K562 (cell line): ENCODE measurements at regions not wholly inside any gene's neighbourhood (a gene's known extent, or its start where the extent isn't known, plus 50 kb on each side); places are given as distances from the start of the nearest gene placed in this dataset.
"Not testable (repeated sequence)": the region's sequence is repeated elsewhere in the genome, so short reads cannot be mapped to it uniquely, and the experiment has no call there.

Source experiments
- ATAC-seq: fragments of 200-7000 bp; cut with Tn5 transposase; 3 replicates; pipeline ENCODE4 v1.9.1; 2020; ENCODE audit warnings: moderate library complexity
- BruUV-seq: library from RNA; stranded (reverse); fragments of 400-500 nt; replicated peaks from 2 replicates; lab custom pipeline; 2021; lab: Mats Ljungman, UMichigan
- CTCF ChIA-PET: fragments of 300-600 bp; formaldehyde crosslinking; extraction: SDS; loops from one replicate; lab custom pipeline; 2021; ENCODE audit warnings: low intra/inter-chr PET ratio; lab: Yijun Ruan, JAX
- POLR2A ChIA-PET: fragments of 300-600, 350-650 bp; sonication (Branson Sonifier 250); formaldehyde crosslinking; extraction: SDS; loops from one replicate; lab custom pipeline; 2021; ENCODE audit warnings: antibody characterized with exemption, inconsistent platforms; lab: Yijun Ruan, JAX
- DNase-seq, 4 experiments: peaks; one replicate each; pipeline versions ENCODE4 v3.0.0 to v3.0.0-alpha.2; 2011 to 2018; ENCODE audit warnings: low spot score in 3 of 4, mixed read lengths in 3 of 4; ENCODE audit errors: extremely low read depth in 1 of 4
- FAIRE-seq: peaks from 2 replicates; lab custom pipeline; 2011; peaks lifted over from hg19 to GRCh38; lab: Jason Lieb, UNC
- H2AFZ ChIP-seq: 2 replicates; pipeline ENCODE4 v1.6.0; 2011; ENCODE audit warnings: low read depth, low read length, control low read depth, inconsistent platforms
- H3K27ac ChIP-seq: fragments of 200-600 bp; 3 replicates; pipeline ENCODE4 v1.8.0; 2011; ENCODE audit warnings: low read depth, mild to moderate bottlenecking, control low read depth, inconsistent platforms, low read length, moderate library complexity, mixed read lengths; ENCODE audit errors: extremely low read depth
- H3K27me3 ChIP-seq, 2 experiments: fragments of 300-600 bp in 1 of 2; 2 replicates in 1 of 2; 3 replicates in 1 of 2; pipeline versions ENCODE4 v1.6.0 to v1.8.0; 2011; ENCODE audit warnings: inconsistent platforms in 2 of 2, low read length in 2 of 2, mild to moderate bottlenecking in 1 of 2, mixed read lengths in 1 of 2, moderate library complexity in 1 of 2; ENCODE audit not compliant: control insufficient read depth in 2 of 2, insufficient read depth in 2 of 2
- H3K36me3 ChIP-seq: fragments of 300-600 bp; 3 replicates; pipeline ENCODE4 v1.8.0; 2011; ENCODE audit warnings: mild to moderate bottlenecking, low read length, inconsistent platforms; ENCODE audit not compliant: control insufficient read depth, insufficient read depth
- H3K4me1 ChIP-seq, 2 experiments: fragments of 200-600 bp in 1 of 2; replicated peaks in 1 of 2; 2 replicates in 1 of 2; 3 replicates in 1 of 2; pipeline versions ENCODE4 v1.5.1 to v1.8.0; 2011; ENCODE audit warnings: inconsistent platforms in 2 of 2, low read length in 2 of 2, mild to moderate bottlenecking in 1 of 2, mixed read lengths in 1 of 2, moderate library complexity in 1 of 2; ENCODE audit not compliant: control insufficient read depth in 2 of 2, insufficient read depth in 2 of 2
- H3K4me2 ChIP-seq: 2 replicates; pipeline ENCODE4 v1.6.1; 2011; ENCODE audit warnings: low read length, control low read depth, inconsistent platforms, mixed read lengths; ENCODE audit not compliant: insufficient read depth
- H3K4me3 ChIP-seq: fragments of 200-600 bp; sonication (generic), shearing (Covaris generic); 2 replicates; pipeline ENCODE4 v1.5.1; 2016; ENCODE audit warnings: control low read depth, inconsistent platforms
- H3K79me2 ChIP-seq: fragments of 200-600 bp; 3 replicates; pipeline ENCODE4 v1.8.0; 2011; ENCODE audit warnings: low read length, inconsistent platforms; ENCODE audit not compliant: control insufficient read depth, insufficient read depth
- H3K9ac ChIP-seq, 2 experiments: 2 replicates each; pipeline versions ENCODE4 v1.6.0 to v1.6.1; 2011; ENCODE audit warnings: low read depth in 2 of 2, low read length in 2 of 2, control low read depth in 1 of 2, inconsistent platforms in 1 of 2, mild to moderate bottlenecking in 1 of 2, mixed read lengths in 1 of 2; ENCODE audit not compliant: insufficient read depth in 1 of 2
- H3K9me1 ChIP-seq: one replicate; pipeline ENCODE4 v1.6.0; 2011; ENCODE audit warnings: inconsistent platforms, mild to moderate bottlenecking, low read length, moderate library complexity; ENCODE audit not compliant: control insufficient read depth, insufficient read depth
- H3K9me3 ChIP-seq: replicated peaks from 2 replicates; pipeline ENCODE4 v1.5.1; 2011; ENCODE audit warnings: low read depth, low read length, inconsistent platforms; ENCODE audit not compliant: control insufficient read depth, insufficient read depth
- H4K20me1 ChIP-seq: replicated peaks from 2 replicates; pipeline ENCODE4 v1.6.1; 2011; ENCODE audit warnings: low read length, inconsistent platforms, mixed read lengths; ENCODE audit not compliant: control insufficient read depth, insufficient read depth
- FOXJ2 ChIP-seq: fragments of 200-800 bp; sonication (Bioruptor generic); IDR thresholded peaks from 2 replicates; pipeline ENCODE4 v1.6.1; 2016; ENCODE audit warnings: missing genetic modification characterization, missing compliant biosample characterization
- HDAC8 ChIP-seq: fragments of 450-650 bp; IDR thresholded peaks from 2 replicates; pipeline ENCODE4 v1.6.1; 2016; ENCODE audit warnings: mild to moderate bottlenecking, missing genetic modification characterization, moderate library complexity, missing compliant biosample characterization
- LCOR ChIP-seq: sonication (generic); formaldehyde crosslinking; IDR thresholded peaks from 2 replicates; pipeline ENCODE4 v1.8.0; 2022; ENCODE audit warnings: mild to moderate bottlenecking, missing genetic modification reagents
- ZFP36 ChIP-seq: fragments of 150-350 bp; IDR thresholded peaks from 2 replicates; pipeline ENCODE4 v1.6.1; 2018; ENCODE audit warnings: low read length, low read depth; ENCODE audit not compliant: partially characterized antibody
- ZNF121 ChIP-seq: sonication (generic); formaldehyde crosslinking; conservative IDR thresholded peaks from 2 replicates; pipeline ENCODE4 v1.8.0; 2022; ENCODE audit warnings: missing genetic modification reagents
- ZNF586 ChIP-seq: fragments of 450-650 bp; formaldehyde crosslinking; conservative IDR thresholded peaks from 2 replicates; pipeline ENCODE4 v1.4.0; 2020; ENCODE audit warnings: mild to moderate bottlenecking, moderate library complexity
- WGBS: fragments of 100-300 bp; shearing (Covaris generic); methylation state at CpG from one replicate; pipeline ENCODE4 v1.1.6; 2016; ENCODE audit warnings: low coverage, mixed read lengths; ENCODE audit not compliant: insufficient coverage; ENCODE audit errors: missing lambda C conversion rate; 5-methylcytosine and 5-hydroxymethylcytosine counted together
- in situ Hi-C: fragments of 300-500 bp; cut with MboI; formaldehyde crosslinking; loops from 4 replicates; pipeline ENCODE4 v1.15.0; 2018; ENCODE audit warnings: inconsistent platforms, mixed read lengths
- intact Hi-C: fragments of 100-400 bp; cut with micrococcal nuclease; formaldehyde crosslinking; loops from 2 replicates; pipeline ENCODE4 v1.14.2; 2022

- no peak for TF ChIP-seq ZFP36
Observed at GRCh38 chr9:94490465-94490864, 64.4 kb upstream of the PCAT7 start (continued).

- H4K20me1 ChIP-seq, H2AFZ ChIP-seq, H3K4me1 ChIP-seq, H3K36me3 ChIP-seq, BruUV-seq, ATAC-seq, H3K4me3 ChIP-seq, H3K9ac ChIP-seq, intact Hi-C loops, in situ Hi-C loops, CTCF ChIA-PET, H3K4me2 ChIP-seq, H3K9me3 ChIP-seq, H3K79me2 ChIP-seq, DNase-seq, H3K9me1 ChIP-seq, H3K27me3 ChIP-seq, H3K27ac ChIP-seq, FAIRE-seq: not testable (repeated sequence)
- 31% methylated on average over 6 of the region's 6 CpGs for WGBS
- POLR2A ChIA-PET = interaction anchor here (0.6 to 3.3 kb wide), 5 partner anchors 9 to 966 kb away, joined by 3 to 14 read pairs (median 3); no protein-coding TSS in a partner anchor
Observed at GRCh38 chr9:94492125-94492524, 62.8 kb upstream of the PCAT7 start.

- 31% methylated on average over 5 of the region's 5 CpGs for WGBS
- ChIA-PET CTCF (no interaction called here), POLR2A (interaction anchor here (0.9 kb wide), 1 partner anchor 9 kb away, joined by 6 read pairs; no protein-coding TSS in a partner anchor)
- Histone ChIP-seq H3K4me3 (no peak overlapping the region), H3K9me3 (no peaks in the 10 kb centered on the region), H2AFZ (no peak overlapping the region), H3K4me1 (no peaks in the 10 kb centered on the region), H3K4me2 (no peak overlapping the region), H3K27me3 (no peaks in the 10 kb centered on the region), H4K20me1 (no peaks in the 10 kb centered on the region), H3K79me2 (no peaks in the 10 kb centered on the region), H3K9ac (no peak overlapping the region), H3K9me1 (no peaks in the 10 kb centered on the region), H3K36me3 (no peaks in the 10 kb centered on the region), H3K27ac (no peak overlapping the region)
- no peak for TF ChIP-seq ZNF121 (CRISPR knock-in tag)
- TF ChIP-seq FOXJ2 (tag) = peak; percentile 76; the same call in 1 of the 2 replicates
- TF ChIP-seq LCOR (CRISPR knock-in tag) = no peak
- no peak for TF ChIP-seq ZNF586 (CRISPR knock-in tag)
- no peak for TF ChIP-seq HDAC8 (tag)
- DNase-seq (no peak), ATAC-seq (no peak), FAIRE-seq (no peak)
- in situ Hi-C loops = no loop called here
- intact Hi-C loops = no loop called here
- BruUV-seq = no TSS peak
Observed at GRCh38 chr9:94498801-94499453, 56.0 kb upstream of the PCAT7 start.
